ENCODE measurements at regions not wholly inside any gene's neighbourhood (a gene's known extent, or its start where the extent isn't known, plus 50 kb on each side); places are given as distances from the start of the nearest gene placed in this dataset.

- no peak overlapping the region for H3K4me3 ChIP-seq (ENCODE audit: low read length)
- no peak for DNase-seq (ENCODE audit: low read depth)
- TF ChIP-seq, protein P1, sequence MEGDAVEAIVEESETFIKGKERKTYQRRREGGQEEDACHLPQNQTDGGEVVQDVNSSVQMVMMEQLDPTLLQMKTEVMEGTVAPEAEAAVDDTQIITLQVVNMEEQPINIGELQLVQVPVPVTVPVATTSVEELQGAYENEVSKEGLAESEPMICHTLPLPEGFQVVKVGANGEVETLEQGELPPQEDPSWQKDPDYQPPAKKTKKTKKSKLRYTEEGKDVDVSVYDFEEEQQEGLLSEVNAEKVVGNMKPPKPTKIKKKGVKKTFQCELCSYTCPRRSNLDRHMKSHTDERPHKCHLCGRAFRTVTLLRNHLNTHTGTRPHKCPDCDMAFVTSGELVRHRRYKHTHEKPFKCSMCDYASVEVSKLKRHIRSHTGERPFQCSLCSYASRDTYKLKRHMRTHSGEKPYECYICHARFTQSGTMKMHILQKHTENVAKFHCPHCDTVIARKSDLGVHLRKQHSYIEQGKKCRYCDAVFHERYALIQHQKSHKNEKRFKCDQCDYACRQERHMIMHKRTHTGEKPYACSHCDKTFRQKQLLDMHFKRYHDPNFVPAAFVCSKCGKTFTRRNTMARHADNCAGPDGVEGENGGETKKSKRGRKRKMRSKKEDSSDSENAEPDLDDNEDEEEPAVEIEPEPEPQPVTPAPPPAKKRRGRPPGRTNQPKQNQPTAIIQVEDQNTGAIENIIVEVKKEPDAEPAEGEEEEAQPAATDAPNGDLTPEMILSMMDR (conservative IDR thresholded peaks at IDR 0.05; ENCODE audit: low read depth, low read length) = no peak
Observed at GRCh38 chr2:196482119-196483065, 157.1 kb upstream of the CCDC150 start.

DNA sequence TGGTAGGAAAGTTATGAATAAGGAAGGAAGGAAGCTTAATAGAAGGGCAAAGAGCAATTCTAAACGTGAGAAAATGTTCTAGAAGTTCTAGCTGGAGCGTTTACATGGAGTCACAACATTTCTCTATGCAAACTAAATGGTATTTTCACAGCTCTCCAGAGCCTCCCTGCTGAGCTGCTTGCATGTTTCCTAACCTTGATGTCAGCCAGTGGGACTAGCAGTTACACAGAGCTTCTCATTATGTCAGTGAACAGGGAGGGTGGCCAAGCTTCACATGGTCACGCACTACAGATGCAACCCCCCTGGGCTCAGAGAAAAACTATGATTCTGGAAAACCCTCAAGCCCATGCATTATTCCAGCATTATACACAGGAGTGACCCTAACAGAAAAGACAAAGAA is 153.4 kb upstream of the CCDC150 start:
- no peak overlapping the region for H3K4me3 ChIP-seq (ENCODE audit: low read length)
- TF ChIP-seq, protein P1 (conservative IDR thresholded peaks at IDR 0.05; ENCODE audit: low read depth, low read length) = no peak
- DNase-seq (ENCODE audit: low read depth) = no peak

DNA sequence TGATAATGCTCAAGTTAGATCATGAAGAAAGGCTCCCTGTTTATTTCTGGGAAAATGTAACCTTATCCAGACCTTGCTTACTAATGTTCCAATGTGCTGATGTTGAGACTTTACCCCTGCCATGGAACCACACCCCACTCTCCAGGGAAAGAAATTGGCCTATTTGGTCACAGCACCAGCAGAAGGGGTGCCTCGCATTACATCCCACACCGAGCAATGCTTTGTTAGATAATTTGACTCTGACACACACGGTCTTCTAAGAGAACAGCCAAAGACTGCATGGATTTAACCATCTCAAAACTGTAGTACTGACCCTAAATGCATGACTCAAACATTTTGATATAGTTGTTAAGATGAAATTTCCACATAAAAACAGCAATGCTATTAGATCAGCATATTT is 152.1 kb upstream of the CCDC150 start:
- no peak for DNase-seq (ENCODE audit: low read depth)
- TF ChIP-seq, protein P1 (conservative IDR thresholded peaks at IDR 0.05; ENCODE audit: low read depth, low read length) = no peak
- H3K4me3 ChIP-seq (ENCODE audit: low read length) = no peak overlapping the region

GRCh38 chr2:196489371-196489770 is 150.1 kb upstream of the CCDC150 start:
- no peak for DNase-seq (ENCODE audit: low read depth)
- no peak overlapping the region for H3K4me3 ChIP-seq (ENCODE audit: low read length)
- TF ChIP-seq, protein P1 (conservative IDR thresholded peaks at IDR 0.05; ENCODE audit: low read depth, low read length) = no peak

GRCh38 chr2:196492946-196493345 is 146.6 kb upstream of the CCDC150 start:
- H3K4me3 ChIP-seq (ENCODE audit: low read length) = no peak overlapping the region
- DNase-seq (ENCODE audit: low read depth) = no peak
- TF ChIP-seq, protein P1 (conservative IDR thresholded peaks at IDR 0.05; ENCODE audit: low read depth, low read length) = no peak

GRCh38 chr2:196498962-196499361 is 140.6 kb upstream of the CCDC150 start:
- TF ChIP-seq, protein P1 (conservative IDR thresholded peaks at IDR 0.05; ENCODE audit: low read depth, low read length) = no peak
- no peak for DNase-seq (ENCODE audit: low read depth)
- H3K4me3 ChIP-seq (ENCODE audit: low read length) = no peak overlapping the region

GRCh38 chr2:196499686-196500085 is 139.8 kb upstream of the CCDC150 start:
- no peak for DNase-seq (ENCODE audit: low read depth)
- H3K4me3 ChIP-seq (ENCODE audit: low read length) = no peak overlapping the region
- TF ChIP-seq, protein P1 (conservative IDR thresholded peaks at IDR 0.05; ENCODE audit: low read depth, low read length) = no peak
